Erythroblast (primary cell): ENCODE measurements at regions not wholly inside any gene's neighbourhood (a gene's known extent, or its start where the extent isn't known, plus 50 kb on each side); places are given as distances from the start of the nearest gene placed in this dataset.

Experiments used
- GATA1 ChIP-seq: IDR thresholded peaks from 2 replicates; pipeline ENCODE4 v1.6.1; 2011; ENCODE audit warnings: low read depth, mild to moderate bottlenecking, control low read depth, low read length, moderate library complexity
- POLR2A ChIP-seq: IDR thresholded peaks from 2 replicates; pipeline ENCODE4 v1.6.1; 2011; ENCODE audit warnings: mild to moderate bottlenecking, low read length

GRCh38 chr10:131371571-131371970 is 60.0 kb upstream of the TCERG1L start:
- no peak for TF ChIP-seq POLR2A
- no peak for TF ChIP-seq GATA1
